ENCODE measurements at regions not wholly inside any gene's neighbourhood (a gene's known extent, or its start where the extent isn't known, plus 50 kb on each side); places are given as distances from the start of the nearest gene placed in this dataset.

GRCh38 chr5:135250671-135251070 lies 148.4 kb downstream of the MACROH2A1 start:
- TF ChIP-seq POLR2A (IDR thresholded peaks at IDR 0.05): no peak
- no peak for TF ChIP-seq CTCF (IDR thresholded peaks at IDR 0.05)
- TF ChIP-seq POLR2AphosphoS5 (IDR thresholded peaks at IDR 0.05): no peak
